ENCODE measurements at regions not wholly inside any gene's neighbourhood (a gene's known extent, or its start where the extent isn't known, plus 50 kb on each side); places are given as distances from the start of the nearest gene placed in this dataset.
"Not testable (repeated sequence)": the region's sequence is repeated elsewhere in the genome, so short reads cannot be mapped to it uniquely, and the experiment has no call there.

DNA sequence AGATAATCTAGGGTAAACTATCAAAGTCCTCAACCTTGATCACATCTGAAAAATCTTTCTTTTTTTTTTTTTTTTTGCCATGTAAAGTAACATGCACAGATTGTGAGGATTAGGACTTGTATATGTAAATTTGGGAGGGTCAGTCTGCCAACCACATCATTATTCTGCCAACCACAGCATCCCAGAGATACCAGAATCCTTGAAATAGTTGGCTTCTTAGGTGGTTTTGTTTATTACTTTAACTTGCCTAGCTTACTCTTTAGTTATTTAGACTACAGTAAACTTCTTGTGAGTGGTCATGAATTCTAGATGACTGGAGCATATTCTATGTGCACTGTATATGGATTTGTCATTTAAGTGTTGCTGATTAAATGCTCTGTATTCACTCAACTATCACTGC, 242.1 kb upstream of the RBMS1 start:
- DNase-seq: no peak

GRCh38 chr2:160736148-160737028, 242.8 kb upstream of the RBMS1 start:
- no peak for DNase-seq

DNA sequence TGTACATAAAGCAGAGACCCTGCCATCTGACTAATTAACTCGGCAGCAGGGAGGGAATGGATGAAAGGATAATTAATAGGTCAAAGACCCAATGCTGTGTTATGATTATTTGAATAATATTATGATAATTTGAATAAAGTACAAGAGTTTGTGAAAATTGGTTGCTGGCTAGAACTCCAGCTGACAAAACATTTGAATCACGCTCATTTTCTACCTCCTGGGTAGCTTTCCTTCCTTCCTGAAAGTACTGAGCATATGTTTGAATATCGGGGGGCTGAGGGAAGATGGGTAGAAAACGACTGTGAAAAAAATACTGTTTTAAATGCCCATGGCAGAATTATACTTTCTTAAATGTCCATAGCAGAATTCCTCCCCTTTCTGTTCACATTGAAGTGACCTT, 243.6 kb upstream of the RBMS1 start:
- DNase-seq: no peak

GRCh38 chr2:160741271-160741670, 247.7 kb upstream of the RBMS1 start:
- DNase-seq: no peak

DNA sequence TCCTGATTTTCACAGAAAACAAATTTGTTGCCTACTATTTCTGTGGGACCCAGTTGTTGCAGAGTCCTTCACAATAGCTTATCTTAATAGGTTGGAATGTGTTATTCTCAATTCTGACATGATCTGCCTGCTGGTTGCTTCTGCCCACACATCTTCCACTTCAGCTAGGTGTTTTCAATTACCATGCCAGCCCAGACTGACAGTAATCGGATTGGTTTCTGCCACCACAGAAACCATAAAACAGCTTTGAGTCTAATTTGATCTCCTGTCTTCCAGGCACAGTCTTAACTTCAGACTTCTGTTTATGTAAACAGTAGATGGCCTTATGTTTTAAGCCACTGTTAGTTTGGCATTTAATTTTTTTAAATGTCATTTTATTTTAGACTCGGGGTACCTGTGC, 248.2 kb upstream of the RBMS1 start:
- no peak for DNase-seq

- DNase-seq: no peak
Measured at GRCh38 chr2:160742667-160743066, 249.1 kb upstream of the RBMS1 start.

DNA sequence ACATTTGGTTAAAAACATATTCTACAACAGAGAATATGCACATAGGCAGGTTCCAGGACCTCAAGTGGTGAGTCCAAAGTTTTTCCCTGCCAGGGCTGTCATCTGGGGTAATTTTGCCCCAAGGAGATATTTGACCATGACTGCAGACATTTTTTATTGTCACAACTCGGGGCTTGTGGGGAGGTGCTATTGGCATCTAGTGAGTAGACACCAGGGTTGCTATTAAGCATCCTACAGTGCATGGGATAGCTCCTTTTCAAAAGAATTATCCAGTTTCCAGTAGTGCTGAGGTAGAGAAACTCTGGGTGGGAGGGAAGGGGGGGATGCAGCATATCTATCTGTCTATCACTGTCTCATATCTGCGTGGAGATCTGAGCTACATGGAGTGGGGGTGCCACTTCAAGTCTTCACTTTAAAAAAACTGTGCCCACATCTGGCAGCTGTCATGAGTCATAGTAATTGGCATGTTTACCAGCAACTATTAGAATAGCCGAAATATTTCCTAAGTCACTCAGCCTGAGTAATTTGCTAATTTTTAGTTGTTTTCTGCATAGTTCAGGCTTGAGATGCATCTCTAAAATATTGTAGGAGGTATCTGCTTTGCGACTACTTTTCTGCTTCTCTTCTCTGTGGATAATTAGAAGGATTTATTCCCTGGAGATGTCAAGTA, 254.0 kb upstream of the RBMS1 start:
- no peak for DNase-seq

GRCh38 chr2:160751021-160751420, 257.4 kb upstream of the RBMS1 start:
- DNase-seq: no peak

- DNase-seq: no peak
Measured at GRCh38 chr2:160752475-160753330, 259.1 kb upstream of the RBMS1 start.

GRCh38 chr2:160753331-160753654, 259.7 kb upstream of the RBMS1 start:
- no peak for DNase-seq

- DNase-seq: no peak
Measured at GRCh38 chr2:160753960-160754359, 260.4 kb upstream of the RBMS1 start.

GRCh38 chr2:160756481-160756880, 262.9 kb upstream of the RBMS1 start:
- no peak for DNase-seq

DNA sequence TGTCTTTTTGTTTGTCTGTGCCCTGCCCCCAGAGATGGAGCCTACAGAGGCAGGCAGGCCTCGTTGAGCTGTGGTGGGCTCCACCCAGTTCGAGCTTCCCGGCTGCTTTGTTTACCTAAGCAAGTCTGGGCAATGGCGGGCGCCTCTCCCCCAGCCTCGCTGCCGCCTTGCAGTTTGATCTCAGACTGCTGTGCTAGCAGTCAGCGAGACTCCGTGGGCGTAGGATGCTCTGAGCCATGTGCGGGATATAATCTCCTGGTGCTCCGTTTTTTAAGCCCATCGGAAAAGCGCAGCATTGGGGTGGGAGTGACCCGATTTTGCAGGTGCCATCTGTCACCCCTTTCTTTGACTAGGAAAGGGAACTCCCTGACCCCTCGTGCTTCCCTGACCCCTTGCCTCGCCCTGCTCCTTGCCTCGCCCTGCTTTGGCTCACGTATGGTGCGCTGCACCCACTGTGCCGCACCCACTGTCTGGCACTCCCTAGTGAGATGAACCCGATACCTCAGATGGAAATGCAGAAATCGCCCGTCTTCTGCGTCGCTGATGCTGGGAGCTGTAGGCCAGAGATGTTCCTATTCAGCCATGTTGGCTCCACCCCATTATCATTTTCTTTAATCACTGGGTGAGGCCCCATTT, 269.0 kb upstream of the RBMS1 start:
- not testable (repeated sequence) for DNase-seq

DNA sequence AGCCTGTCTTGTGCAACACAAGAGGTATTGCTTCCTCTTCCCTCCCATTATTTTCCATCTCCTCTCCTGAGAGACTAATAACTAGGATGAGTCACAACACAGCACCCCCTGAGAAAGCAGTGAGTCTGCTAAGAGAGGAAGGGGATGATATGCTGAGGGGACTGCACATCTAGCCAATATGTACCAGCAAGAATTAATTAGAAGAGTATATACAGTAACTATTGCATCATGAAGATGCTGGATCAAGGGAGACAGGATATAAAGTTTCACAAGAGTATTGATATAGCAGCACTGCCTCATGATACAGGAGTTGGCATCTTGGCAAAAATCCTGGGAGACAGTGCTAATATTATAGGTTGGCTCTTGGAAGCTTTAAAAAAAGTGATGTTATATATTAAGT, 289.9 kb upstream of the RBMS1 start:
- no peak for DNase-seq

GRCh38 chr2:160784034-160784433, 290.4 kb upstream of the RBMS1 start:
- no peak for DNase-seq

- no peak for DNase-seq
Measured at GRCh38 chr2:160790738-160791137, 297.1 kb upstream of the RBMS1 start.

DNA sequence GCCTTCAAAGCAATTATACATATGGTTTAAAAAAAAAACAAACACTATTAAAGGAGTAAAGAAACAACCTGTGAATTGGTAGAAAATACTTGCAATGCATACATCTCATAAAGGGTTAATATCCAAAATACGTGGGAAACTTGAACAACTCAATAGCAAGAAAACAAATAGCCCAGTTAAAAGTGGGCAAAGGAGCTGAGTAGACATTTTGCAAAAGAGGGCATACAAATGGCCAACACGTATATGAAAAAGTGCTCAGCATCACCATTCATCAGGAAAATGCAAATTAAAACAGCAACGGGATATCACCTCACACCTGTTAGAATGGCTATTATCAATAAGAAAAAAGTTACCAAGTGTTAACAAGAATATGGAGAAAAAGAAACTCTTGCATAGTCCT, 298.3 kb upstream of the RBMS1 start:
- DNase-seq: no peak

GRCh38 chr2:160792837-160793236, 299.2 kb upstream of the RBMS1 start:
- DNase-seq: no peak

GRCh38 chr2:160794926-160795325, 301.3 kb upstream of the RBMS1 start:
- DNase-seq: no peak

GRCh38 chr2:160803881-160804280, 310.3 kb upstream of the RBMS1 start:
- DNase-seq: no peak

DNA sequence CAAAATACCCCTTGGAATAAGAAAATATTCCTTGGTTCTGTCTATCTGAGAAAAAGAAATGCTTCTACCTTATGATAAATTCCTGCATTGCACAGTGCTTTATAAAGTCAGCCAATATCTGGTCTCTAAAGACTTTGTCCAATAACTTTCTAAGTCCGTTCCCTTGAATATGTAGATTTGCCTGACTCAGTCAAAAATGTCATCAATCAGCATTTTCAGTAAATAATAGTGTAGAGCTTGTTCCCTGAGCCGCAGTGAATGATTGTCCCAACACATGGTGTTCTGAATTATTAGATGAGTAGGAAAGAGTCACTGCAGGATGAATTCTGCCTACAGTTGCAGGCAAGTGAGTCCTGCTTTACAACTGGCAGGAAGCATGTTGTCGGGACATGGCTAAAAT, 316.8 kb upstream of the RBMS1 start:
- no peak for DNase-seq

GRCh38 chr2:160812830-160813505, 319.4 kb upstream of the RBMS1 start:
- no peak for DNase-seq

DNA sequence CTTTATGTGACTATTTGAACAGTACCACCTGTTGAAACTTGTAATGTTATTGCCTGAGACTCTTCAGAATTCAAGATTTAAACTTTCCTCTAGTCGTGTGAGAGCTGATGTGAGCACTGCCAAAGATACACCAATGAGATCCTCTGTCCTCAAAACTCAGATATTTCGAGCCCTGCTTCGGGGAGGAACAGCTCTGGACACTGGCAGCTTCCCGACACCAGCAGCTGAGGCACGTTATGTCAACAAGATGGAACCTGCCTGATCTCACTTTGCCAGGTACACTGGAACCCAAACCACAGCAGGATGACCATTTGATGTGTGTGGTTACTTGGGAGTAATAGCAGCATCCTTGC, 319.9 kb upstream of the RBMS1 start:
- DNase-seq: no peak
